IPS DF 19.7 (cell line): ENCODE measurements at regions not wholly inside any gene's neighbourhood (a gene's known extent, or its start where the extent isn't known, plus 50 kb on each side); places are given as distances from the start of the nearest gene placed in this dataset.
"Not testable (repeated sequence)": the region's sequence is repeated elsewhere in the genome, so short reads cannot be mapped to it uniquely, and the experiment has no call there.

ENCODE experiments used
- DNase-seq: peaks from one replicate; pipeline ENCODE4 v3.0.0-alpha.2; 2013; ENCODE audit warnings: low read depth, low spot score

GRCh38 chr5:86671536-86671935 is 53.8 kb downstream of the COX7C start:
- no peak for DNase-seq

- no peak for DNase-seq
Measured at GRCh38 chr5:86674069-86674468, 56.3 kb downstream of the COX7C start.

- no peak for DNase-seq
Measured at GRCh38 chr5:86675311-86675710, 57.6 kb downstream of the COX7C start.

- no peak for DNase-seq
Measured at GRCh38 chr5:86679529-86679928, 61.8 kb downstream of the COX7C start.

GRCh38 chr5:86679949-86680348 is 62.2 kb downstream of the COX7C start:
- no peak for DNase-seq

- DNase-seq: no peak
Measured at GRCh38 chr5:86684222-86684621, 66.5 kb downstream of the COX7C start.

- no peak for DNase-seq
Measured at GRCh38 chr5:86686046-86686445, 68.3 kb downstream of the COX7C start.

GRCh38 chr5:86688406-86688805 is 70.7 kb downstream of the COX7C start:
- DNase-seq: no peak

- DNase-seq: no peak
Measured at GRCh38 chr5:86689103-86689729, 71.5 kb downstream of the COX7C start.

GRCh38 chr5:86709157-86709881 is 91.6 kb downstream of the COX7C start:
- DNase-seq: no peak

- no peak for DNase-seq
Measured at GRCh38 chr5:86716121-86716520, 98.4 kb downstream of the COX7C start.

- not testable (repeated sequence) for DNase-seq
Measured at GRCh38 chr5:86731319-86732117, 113.8 kb downstream of the COX7C start.

- no peak for DNase-seq
Measured at GRCh38 chr5:86735370-86735769, 117.6 kb downstream of the COX7C start.

- DNase-seq: no peak
Measured at GRCh38 chr5:86737579-86737978, 119.8 kb downstream of the COX7C start.

- no peak for DNase-seq
Measured at GRCh38 chr5:86748538-86749105, 130.9 kb downstream of the COX7C start.

- no peak for DNase-seq
Measured at GRCh38 chr5:86749841-86750240, 132.1 kb downstream of the COX7C start.

- no peak for DNase-seq
Measured at GRCh38 chr5:86756839-86757238, 139.1 kb downstream of the COX7C start.

- DNase-seq: no peak
Measured at GRCh38 chr5:86757824-86758223, 140.1 kb downstream of the COX7C start.

- no peak for DNase-seq
Measured at GRCh38 chr5:86760661-86761060, 142.9 kb downstream of the COX7C start.

- DNase-seq: no peak
Measured at GRCh38 chr5:86763929-86764328, 146.2 kb downstream of the COX7C start.

GRCh38 chr5:86765778-86766502 is 148.2 kb downstream of the COX7C start:
- no peak for DNase-seq
